Endothelial cell (in vitro differentiated cells): ENCODE measurements at regions not wholly inside any gene's neighbourhood (a gene's known extent, or its start where the extent isn't known, plus 50 kb on each side); places are given as distances from the start of the nearest gene placed in this dataset.

Experiments used
- DNase-seq: peaks from one replicate; pipeline ENCODE4 v3.0.0; 2021; ENCODE audit warnings: low spot score
- H3K27ac Mint-ChIP-seq: one replicate; pipeline ENCODE4 v1.8.0; 2021; ENCODE audit warnings: mixed read lengths, inconsistent platforms; ENCODE audit not compliant: unreplicated experiment
- H3K27me3 Mint-ChIP-seq: one replicate; pipeline ENCODE4 v1.8.0; 2021; ENCODE audit warnings: mild to moderate bottlenecking, moderate library complexity, mixed read lengths, inconsistent platforms; ENCODE audit not compliant: unreplicated experiment
- H3K36me3 Mint-ChIP-seq: one replicate; pipeline ENCODE4 v1.8.0; 2021; ENCODE audit warnings: mild to moderate bottlenecking, low read depth, mixed read lengths, inconsistent platforms; ENCODE audit not compliant: unreplicated experiment
- H3K4me1 Mint-ChIP-seq: one replicate; pipeline ENCODE4 v1.8.0; 2021; ENCODE audit warnings: mild to moderate bottlenecking, mixed read lengths, inconsistent platforms; ENCODE audit not compliant: unreplicated experiment
- H3K4me3 Mint-ChIP-seq: one replicate; pipeline ENCODE4 v1.8.0; 2021; ENCODE audit warnings: mild to moderate bottlenecking, mixed read lengths, inconsistent platforms; ENCODE audit not compliant: unreplicated experiment
- H3K9me3 Mint-ChIP-seq: one replicate; pipeline ENCODE4 v1.8.0; 2021; ENCODE audit warnings: mixed read lengths, inconsistent platforms; ENCODE audit not compliant: unreplicated experiment
- CTCF ChIP-seq: fragments of 200-600 bp; sonication (generic); IDR thresholded peaks from one replicate; pipeline ENCODE4 v1.5.0; 2021; ENCODE audit warnings: antibody characterized with exemption; ENCODE audit not compliant: unreplicated experiment

GRCh38 chr14:38818555-38818954 lies 284.5 kb downstream of the SEC23A start:
- H3K27me3 Mint-ChIP-seq, result peaks cover 3% of the 10 kb centered on the region
- H3K36me3 Mint-ChIP-seq, result peaks cover 5% of the 10 kb centered on the region
- no peaks in the 10 kb centered on the region for H3K4me1 Mint-ChIP-seq
- DNase-seq, result no peak
- H3K4me3 Mint-ChIP-seq, result no peak overlapping the region
- no peaks in the 10 kb centered on the region for H3K9me3 Mint-ChIP-seq
- no peak for TF ChIP-seq CTCF
- no peak overlapping the region for H3K27ac Mint-ChIP-seq

GRCh38 chr14:38808734-38809455 lies 294.1 kb downstream of the SEC23A start:
- TF ChIP-seq CTCF, result peak; percentile 36
- no peak for DNase-seq
- H3K4me1 Mint-ChIP-seq, result no peaks in the 10 kb centered on the region
- peaks cover 4% of the 10 kb centered on the region for H3K27me3 Mint-ChIP-seq
- no peaks in the 10 kb centered on the region for H3K36me3 Mint-ChIP-seq
- H3K9me3 Mint-ChIP-seq, result no peaks in the 10 kb centered on the region
- no peak overlapping the region for H3K4me3 Mint-ChIP-seq
- no peak overlapping the region for H3K27ac Mint-ChIP-seq

GRCh38 chr14:38799671-38800070 lies 303.4 kb downstream of the SEC23A start:
- H3K4me1 Mint-ChIP-seq, result no peaks in the 10 kb centered on the region
- TF ChIP-seq CTCF, result no peak

GRCh38 chr14:38794677-38795076 lies 308.4 kb downstream of the SEC23A start:
- no peak for TF ChIP-seq CTCF
- Mint-ChIP-seq H3K27ac (no peak overlapping the region), H3K4me3 (no peak overlapping the region), H3K9me3 (no peaks in the 10 kb centered on the region), H3K4me1 (no peaks in the 10 kb centered on the region), H3K36me3 (no peaks in the 10 kb centered on the region), H3K27me3 (no peaks in the 10 kb centered on the region)
- no peak for DNase-seq

More at GRCh38 chr14:38799671-38800070, 303.4 kb downstream of the SEC23A start:
- Mint-ChIP-seq H3K27me3 (no peaks in the 10 kb centered on the region), H3K36me3 (no peaks in the 10 kb centered on the region), H3K9me3 (no peaks in the 10 kb centered on the region), H3K27ac (no peak overlapping the region), H3K4me3 (no peak overlapping the region)
- no peak for DNase-seq

GRCh38 chr14:38791862-38792261 lies 311.2 kb downstream of the SEC23A start:
- H3K27me3 Mint-ChIP-seq, result no peaks in the 10 kb centered on the region
- H3K27ac Mint-ChIP-seq, result no peak overlapping the region
- no peak for DNase-seq
- H3K4me3 Mint-ChIP-seq, result no peak overlapping the region
- no peak for TF ChIP-seq CTCF
- H3K4me1 Mint-ChIP-seq, result no peaks in the 10 kb centered on the region
- no peaks in the 10 kb centered on the region for H3K9me3 Mint-ChIP-seq
- no peaks in the 10 kb centered on the region for H3K36me3 Mint-ChIP-seq
